Activated CD8-positive, alpha-beta memory T cell treated with anti-CD3 and anti-CD28 coated beads, Interleukin-2, amount 50 U/mL, for 24 hours (primary cell): ENCODE measurements at regions not wholly inside any gene's neighbourhood (a gene's known extent, or its start where the extent isn't known, plus 50 kb on each side); places are given as distances from the start of the nearest gene placed in this dataset.
"Not testable (repeated sequence)": the region's sequence is repeated elsewhere in the genome, so short reads cannot be mapped to it uniquely, and the experiment has no call there.

Experiments
- DNase-seq: peaks from one replicate; pipeline ENCODE4 v3.0.0-alpha.2; 2020; ENCODE audit errors: extremely low read depth

GRCh38 chr3:177842302-177842701, 645.0 kb upstream of the TBL1XR1 start:
- no peak for DNase-seq

- no peak for DNase-seq
These were observed 645.8 kb upstream of the TBL1XR1 start for GRCh38 chr3:177842743-177843734.

GRCh38 chr3:177852001-177852807, 654.9 kb upstream of the TBL1XR1 start:
- DNase-seq, result no peak

- no peak for DNase-seq
These were observed 657.7 kb upstream of the TBL1XR1 start for GRCh38 chr3:177855021-177855420.

- no peak for DNase-seq
These were observed 662.9 kb upstream of the TBL1XR1 start for GRCh38 chr3:177860184-177860583.

- DNase-seq, result no peak
These were observed 665.7 kb upstream of the TBL1XR1 start for GRCh38 chr3:177862962-177863491.

GRCh38 chr3:177871267-177871666, 665.0 kb upstream of the KCNMB2 start:
- not testable (repeated sequence) for DNase-seq

GRCh38 chr3:177878192-177878591, 658.0 kb upstream of the KCNMB2 start:
- DNase-seq, result no peak

- no peak for DNase-seq
These were observed 657.3 kb upstream of the KCNMB2 start for GRCh38 chr3:177878957-177879356.

- no peak for DNase-seq
These were observed 654.9 kb upstream of the KCNMB2 start for GRCh38 chr3:177881351-177881750.

- no peak for DNase-seq
These were observed 654.0 kb upstream of the KCNMB2 start for GRCh38 chr3:177882124-177882648.

- no peak for DNase-seq
These were observed 653.1 kb upstream of the KCNMB2 start for GRCh38 chr3:177883091-177883490.

- no peak for DNase-seq
These were observed 652.3 kb upstream of the KCNMB2 start for GRCh38 chr3:177883957-177884356.

GRCh38 chr3:177885063-177885462, 651.2 kb upstream of the KCNMB2 start:
- DNase-seq, result no peak

GRCh38 chr3:177886501-177886900, 649.7 kb upstream of the KCNMB2 start:
- no peak for DNase-seq

- no peak for DNase-seq
These were observed 648.8 kb upstream of the KCNMB2 start for GRCh38 chr3:177887475-177887874.

GRCh38 chr3:177889161-177889560, 647.1 kb upstream of the KCNMB2 start:
- DNase-seq, result no peak

GRCh38 chr3:177889652-177890358, 646.4 kb upstream of the KCNMB2 start:
- DNase-seq, result no peak

GRCh38 chr3:177890359-177890683, 645.9 kb upstream of the KCNMB2 start:
- DNase-seq, result no peak

GRCh38 chr3:177891569-177891968, 644.7 kb upstream of the KCNMB2 start:
- DNase-seq, result not testable (repeated sequence)

- no peak for DNase-seq
These were observed 642.9 kb upstream of the KCNMB2 start for GRCh38 chr3:177893331-177893730.
